Kidney (tissue), 13 donors: ENCODE measurements at regions not wholly inside any gene's neighbourhood (a gene's known extent, or its start where the extent isn't known, plus 50 kb on each side); places are given as distances from the start of the nearest gene placed in this dataset.

ENCODE experiments used
- DNase-seq, 5 donors: peaks; one replicate each; pipeline ENCODE4 v3.0.0-alpha.2; 2013 to 2020
- FAIRE-seq: peaks from 2 replicates; lab custom pipeline; 2012; peaks lifted over from hg19 to GRCh38; lab: Jason Lieb, UNC
- H3K27ac ChIP-seq, 2 donors: one replicate each; pipeline ENCODE4 v1.7.0; 2013; ENCODE audit warnings: low read depth in 2 of 2, low read length in 2 of 2, inconsistent platforms in 1 of 2
- H3K27me3 ChIP-seq: one replicate; pipeline ENCODE4 v1.7.1; 2013; ENCODE audit warnings: low read length, inconsistent platforms; ENCODE audit not compliant: control insufficient read depth, insufficient read depth
- H3K36me3 ChIP-seq, 3 donors: one replicate each; pipeline versions ENCODE4 v1.7.0 to v1.7.1; 2013; ENCODE audit warnings: low read length in 3 of 3, control low read depth in 1 of 3, inconsistent platforms in 1 of 3; ENCODE audit not compliant: insufficient read depth in 3 of 3, control insufficient read depth in 2 of 3
- H3K4me1 ChIP-seq, 3 donors: one replicate each; pipeline versions ENCODE4 v1.7.0 to v1.7.1; 2013; ENCODE audit warnings: low read length in 3 of 3, inconsistent platforms in 1 of 3, low read depth in 1 of 3; ENCODE audit not compliant: control insufficient read depth in 2 of 3, insufficient read depth in 2 of 3
- H3K4me3 ChIP-seq, 3 donors: one replicate each; pipeline versions ENCODE4 v1.7.0 to v1.8.1; 2013; ENCODE audit warnings: low read length in 3 of 3, control low read depth in 1 of 3, inconsistent platforms in 1 of 3
- H3K9ac ChIP-seq, 3 donors: one replicate each; pipeline versions ENCODE4 v1.7.0 to v1.7.1; 2013; ENCODE audit warnings: low read length in 3 of 3, control low read depth in 1 of 3, inconsistent platforms in 1 of 3
- H3K9me3 ChIP-seq, 3 donors: one replicate each; pipeline versions ENCODE4 v1.7.0 to v1.7.1; 2013; ENCODE audit warnings: low read length in 3 of 3, control low read depth in 1 of 3, inconsistent platforms in 1 of 3; ENCODE audit not compliant: control insufficient read depth in 2 of 3, insufficient read depth in 1 of 3
- intact Hi-C: fragments of 100-400 bp; cut with DNase I; formaldehyde crosslinking; loops from one replicate; pipeline ENCODE4 v1.11.1; 2022
- TF ChIP-seq, protein P1 (sequence below): IDR thresholded peaks from 3 replicates; pipeline ENCODE4 v1.5.1; 2012; ENCODE audit warnings: mild to moderate bottlenecking, moderate library complexity, borderline replicate concordance; ENCODE audit not compliant: insufficient read depth; ENCODE audit errors: extremely low read depth
- donor health status: control.
- donor health status: control.
- donor health status: control.
- donor health status: control.
- donor health status: control.
- donor health status: DM: yes; HTN: yes; CAD: no.
- donor health status: Normal renal cell carcinoma (clear cell type).

DNA sequence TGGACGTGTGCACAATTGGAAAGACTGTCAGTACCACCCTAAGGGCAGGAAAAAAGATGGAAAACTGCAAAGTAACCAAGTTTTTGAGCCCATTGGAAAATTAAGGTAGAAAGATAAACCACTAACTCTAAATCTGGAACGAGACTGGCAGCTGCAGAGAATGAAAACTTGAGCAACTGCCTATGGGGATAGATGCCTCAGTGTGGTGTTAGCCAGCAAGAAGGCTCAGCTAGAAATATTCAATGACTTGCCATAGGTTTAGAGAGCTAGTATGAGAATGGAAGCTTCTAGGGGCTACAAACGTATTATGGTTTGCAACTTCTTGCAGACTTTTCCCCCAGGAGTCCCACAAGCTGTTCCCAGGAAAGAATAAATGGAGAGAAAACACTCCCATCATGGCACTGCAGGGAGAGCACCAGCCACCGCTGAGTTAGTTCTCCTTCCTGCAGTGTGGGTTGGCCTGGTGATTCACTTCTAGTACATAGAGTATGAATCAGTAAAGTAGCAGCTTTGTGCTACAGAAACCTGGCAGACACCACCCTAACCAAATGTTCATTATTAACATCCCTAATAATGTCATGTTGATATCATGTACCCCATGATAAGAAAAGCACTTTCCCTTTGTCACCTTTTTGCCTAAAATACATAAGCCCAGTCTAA is 372.4 kb upstream of the VWC2 start:
- no peak overlapping the region for H3K27ac ChIP-seq
- no peak overlapping the region for H3K4me3 ChIP-seq
- intact Hi-C loops: no loop called here
- H3K9ac ChIP-seq: no peak overlapping the region
- H3K36me3 ChIP-seq: no peaks in the 10 kb centered on the region
- TF ChIP-seq, protein P1, sequence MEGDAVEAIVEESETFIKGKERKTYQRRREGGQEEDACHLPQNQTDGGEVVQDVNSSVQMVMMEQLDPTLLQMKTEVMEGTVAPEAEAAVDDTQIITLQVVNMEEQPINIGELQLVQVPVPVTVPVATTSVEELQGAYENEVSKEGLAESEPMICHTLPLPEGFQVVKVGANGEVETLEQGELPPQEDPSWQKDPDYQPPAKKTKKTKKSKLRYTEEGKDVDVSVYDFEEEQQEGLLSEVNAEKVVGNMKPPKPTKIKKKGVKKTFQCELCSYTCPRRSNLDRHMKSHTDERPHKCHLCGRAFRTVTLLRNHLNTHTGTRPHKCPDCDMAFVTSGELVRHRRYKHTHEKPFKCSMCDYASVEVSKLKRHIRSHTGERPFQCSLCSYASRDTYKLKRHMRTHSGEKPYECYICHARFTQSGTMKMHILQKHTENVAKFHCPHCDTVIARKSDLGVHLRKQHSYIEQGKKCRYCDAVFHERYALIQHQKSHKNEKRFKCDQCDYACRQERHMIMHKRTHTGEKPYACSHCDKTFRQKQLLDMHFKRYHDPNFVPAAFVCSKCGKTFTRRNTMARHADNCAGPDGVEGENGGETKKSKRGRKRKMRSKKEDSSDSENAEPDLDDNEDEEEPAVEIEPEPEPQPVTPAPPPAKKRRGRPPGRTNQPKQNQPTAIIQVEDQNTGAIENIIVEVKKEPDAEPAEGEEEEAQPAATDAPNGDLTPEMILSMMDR: no peak
- DNase-seq: no peak
- H3K9me3 ChIP-seq: no peaks in the 10 kb centered on the region
- no peak for FAIRE-seq
- no peaks in the 10 kb centered on the region for H3K4me1 ChIP-seq
- no peaks in the 10 kb centered on the region for H3K27me3 ChIP-seq

DNA sequence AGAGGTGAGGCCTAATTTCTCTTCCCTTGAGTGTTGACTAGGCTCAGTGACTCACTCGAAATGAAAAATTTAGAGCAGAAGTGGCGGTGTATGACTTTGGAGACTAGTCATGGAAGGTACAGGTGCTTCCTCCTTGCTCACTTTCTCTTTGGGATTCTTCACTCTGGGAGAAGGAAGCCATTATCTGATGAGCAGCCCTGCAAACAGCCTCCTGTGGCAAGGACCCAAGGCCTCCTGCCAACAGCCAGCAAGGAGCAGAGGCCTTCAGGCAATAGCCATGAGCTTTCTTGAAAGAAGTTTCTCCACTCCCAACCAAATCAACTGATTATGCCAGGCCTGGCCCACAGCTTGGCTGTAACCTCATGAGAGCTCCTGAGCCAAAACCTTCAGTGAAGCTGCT is 369.6 kb upstream of the VWC2 start:
- intact Hi-C loops: no loop called here

DNA sequence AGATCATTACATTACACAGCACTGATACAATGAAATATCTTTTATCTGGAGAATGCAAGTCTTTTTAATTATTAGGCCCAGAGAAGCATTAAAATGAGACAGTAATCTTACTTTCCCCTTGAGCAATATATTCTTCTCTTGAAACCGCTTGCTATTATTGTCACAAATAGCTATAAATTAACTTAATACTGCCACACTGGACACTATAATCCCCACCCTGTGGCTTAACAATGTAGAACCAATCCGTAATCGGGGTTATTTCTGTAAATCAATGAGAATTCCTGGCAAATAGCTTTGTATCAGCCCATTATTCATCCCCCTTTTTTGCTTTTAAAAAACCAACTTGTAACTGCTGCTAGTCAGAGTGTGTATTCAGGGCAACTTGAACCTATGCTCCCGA is 366.2 kb upstream of the VWC2 start:
- Histone ChIP-seq H3K4me1 (no peaks in the 10 kb centered on the region), H3K27ac (no peak overlapping the region), H3K4me3 (no peak overlapping the region), H3K9me3 (no peaks in the 10 kb centered on the region), H3K27me3 (no peaks in the 10 kb centered on the region), H3K36me3 (no peaks in the 10 kb centered on the region), H3K9ac (no peak overlapping the region)
- FAIRE-seq: no peak
- DNase-seq: no peak
- intact Hi-C loops: no loop called here
- TF ChIP-seq, protein P1: no peak

More for the DNA sequence above, 369.6 kb upstream of the VWC2 start:
- Histone ChIP-seq H3K9me3 (no peaks in the 10 kb centered on the region), H3K36me3 (no peaks in the 10 kb centered on the region), H3K27me3 (no peaks in the 10 kb centered on the region), H3K4me1 (no peaks in the 10 kb centered on the region), H3K4me3 (no peak overlapping the region), H3K27ac (no peak overlapping the region), H3K9ac (no peak overlapping the region)
- TF ChIP-seq, protein P1: no peak
- DNase-seq (no peak), FAIRE-seq (no peak)

DNA sequence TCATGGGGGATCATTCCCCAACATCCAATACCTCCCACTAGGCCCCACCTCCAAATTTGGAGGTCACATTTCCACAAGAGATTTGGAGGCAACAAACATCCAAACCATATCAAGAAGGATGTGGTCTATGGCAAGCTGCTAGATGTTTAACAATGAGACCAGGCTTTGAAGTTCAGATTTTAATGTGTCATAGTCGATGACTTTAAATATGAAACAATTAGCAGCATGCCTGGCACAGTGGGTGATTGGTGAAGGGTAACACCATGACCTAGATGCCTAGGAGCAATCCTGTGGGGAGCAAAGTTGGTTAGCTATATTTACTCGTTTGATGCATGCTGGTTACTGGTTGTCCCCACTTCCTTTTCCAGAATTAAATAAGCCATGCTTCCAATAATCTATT is 356.4 kb upstream of the VWC2 start:
- no peak overlapping the region for H3K4me3 ChIP-seq
- no peaks in the 10 kb centered on the region for H3K4me1 ChIP-seq
- H3K27me3 ChIP-seq: no peaks in the 10 kb centered on the region
- no peak overlapping the region for H3K9ac ChIP-seq
- H3K36me3 ChIP-seq: no peaks in the 10 kb centered on the region
- FAIRE-seq (no peak), DNase-seq (no peak)
- H3K9me3 ChIP-seq: no peaks in the 10 kb centered on the region
- intact Hi-C loops: no loop called here
- TF ChIP-seq, protein P1: no peak
- H3K27ac ChIP-seq: no peak overlapping the region
